Type B pancreatic cell (in vitro differentiated cells): ENCODE measurements at regions not wholly inside any gene's neighbourhood (a gene's known extent, or its start where the extent isn't known, plus 50 kb on each side); places are given as distances from the start of the nearest gene placed in this dataset.

Experiments used
- DNase-seq: peaks from one replicate; pipeline ENCODE4 v3.0.0; 2021; ENCODE audit warnings: mixed read lengths; ENCODE audit not compliant: unreplicated experiment; ENCODE audit errors: extremely low spot score
- H3K27ac Mint-ChIP-seq: 2 replicates; pipeline ENCODE4 v1.8.0; 2021; ENCODE audit warnings: mild to moderate bottlenecking, mixed read lengths
- H3K27me3 Mint-ChIP-seq: 2 replicates; pipeline ENCODE4 v1.8.0; 2021; ENCODE audit warnings: mixed read lengths
- H3K36me3 Mint-ChIP-seq: 2 replicates; pipeline ENCODE4 v1.8.0; 2021; ENCODE audit warnings: mixed read lengths
- H3K4me1 Mint-ChIP-seq: one replicate; pipeline ENCODE4 v1.8.0; 2021; ENCODE audit warnings: mixed read lengths; ENCODE audit not compliant: unreplicated experiment
- H3K4me3 Mint-ChIP-seq: 2 replicates; pipeline ENCODE4 v1.8.0; 2021; ENCODE audit warnings: mild to moderate bottlenecking, mixed read lengths
- H3K9me3 Mint-ChIP-seq: 2 replicates; pipeline ENCODE4 v1.8.0; 2021; ENCODE audit warnings: mixed read lengths
- CTCF ChIP-seq: fragments of 200-600 bp; sonication (generic); conservative IDR thresholded peaks from 2 replicates; pipeline ENCODE4 v1.5.0; 2021; ENCODE audit warnings: antibody characterized with exemption, mild to moderate bottlenecking

GRCh38 chr17:51441431-51441830 lies 181.1 kb downstream of the UTP18 start:
- H3K4me3 Mint-ChIP-seq = no peak overlapping the region

GRCh38 chr17:51442088-51442865 lies 181.9 kb downstream of the UTP18 start:
- H3K4me1 Mint-ChIP-seq = peaks cover 8% of the 10 kb centered on the region
- no peak for TF ChIP-seq CTCF
- H3K27ac Mint-ChIP-seq = no peak overlapping the region
- H3K36me3 Mint-ChIP-seq = no peaks in the 10 kb centered on the region
- DNase-seq = no peak
- H3K4me3 Mint-ChIP-seq = no peak overlapping the region
- H3K9me3 Mint-ChIP-seq = peaks cover 7% of the 10 kb centered on the region
- peaks cover 15% of the 10 kb centered on the region for H3K27me3 Mint-ChIP-seq

More at GRCh38 chr17:51441431-51441830, 181.1 kb downstream of the UTP18 start:
- Mint-ChIP-seq H3K36me3 (no peaks in the 10 kb centered on the region), H3K27ac (no peak overlapping the region), H3K4me1 (peaks cover 8% of the 10 kb centered on the region), H3K27me3 (peaks cover 15% of the 10 kb centered on the region), H3K9me3 (peaks cover 7% of the 10 kb centered on the region)
- TF ChIP-seq CTCF = no peak
- DNase-seq = no peak

- no peak for DNase-seq
- Mint-ChIP-seq H3K36me3 (no peaks in the 10 kb centered on the region), H3K4me3 (no peak overlapping the region), H3K4me1 (peaks cover 8% of the 10 kb centered on the region), H3K27ac (no peak overlapping the region), H3K27me3 (peaks cover 20% of the 10 kb centered on the region), H3K9me3 (peaks cover 12% of the 10 kb centered on the region)
- no peak for TF ChIP-seq CTCF
Observed at GRCh38 chr17:51443646-51444045, 183.3 kb downstream of the UTP18 start.

GRCh38 chr17:51445946-51446345 lies 185.6 kb downstream of the UTP18 start:
- H3K27me3 Mint-ChIP-seq = peaks cover 24% of the 10 kb centered on the region
- no peak for DNase-seq
- no peak overlapping the region for H3K27ac Mint-ChIP-seq
- TF ChIP-seq CTCF = no peak
- H3K9me3 Mint-ChIP-seq = peaks cover 5% of the 10 kb centered on the region
- H3K4me1 Mint-ChIP-seq = no peaks in the 10 kb centered on the region
- no peak overlapping the region for H3K4me3 Mint-ChIP-seq
- no peaks in the 10 kb centered on the region for H3K36me3 Mint-ChIP-seq

- H3K4me3 Mint-ChIP-seq = no peak overlapping the region
- H3K36me3 Mint-ChIP-seq = no peaks in the 10 kb centered on the region
- TF ChIP-seq CTCF = no peak
- no peak for DNase-seq
- no peaks in the 10 kb centered on the region for H3K4me1 Mint-ChIP-seq
- H3K27me3 Mint-ChIP-seq = peaks cover 13% of the 10 kb centered on the region
- H3K27ac Mint-ChIP-seq = no peak overlapping the region
- H3K9me3 Mint-ChIP-seq = no peaks in the 10 kb centered on the region
Observed at GRCh38 chr17:51454456-51454978, 194.2 kb downstream of the UTP18 start.
